ENCODE measurements at regions not wholly inside any gene's neighbourhood (a gene's known extent, or its start where the extent isn't known, plus 50 kb on each side); places are given as distances from the start of the nearest gene placed in this dataset.

DNA sequence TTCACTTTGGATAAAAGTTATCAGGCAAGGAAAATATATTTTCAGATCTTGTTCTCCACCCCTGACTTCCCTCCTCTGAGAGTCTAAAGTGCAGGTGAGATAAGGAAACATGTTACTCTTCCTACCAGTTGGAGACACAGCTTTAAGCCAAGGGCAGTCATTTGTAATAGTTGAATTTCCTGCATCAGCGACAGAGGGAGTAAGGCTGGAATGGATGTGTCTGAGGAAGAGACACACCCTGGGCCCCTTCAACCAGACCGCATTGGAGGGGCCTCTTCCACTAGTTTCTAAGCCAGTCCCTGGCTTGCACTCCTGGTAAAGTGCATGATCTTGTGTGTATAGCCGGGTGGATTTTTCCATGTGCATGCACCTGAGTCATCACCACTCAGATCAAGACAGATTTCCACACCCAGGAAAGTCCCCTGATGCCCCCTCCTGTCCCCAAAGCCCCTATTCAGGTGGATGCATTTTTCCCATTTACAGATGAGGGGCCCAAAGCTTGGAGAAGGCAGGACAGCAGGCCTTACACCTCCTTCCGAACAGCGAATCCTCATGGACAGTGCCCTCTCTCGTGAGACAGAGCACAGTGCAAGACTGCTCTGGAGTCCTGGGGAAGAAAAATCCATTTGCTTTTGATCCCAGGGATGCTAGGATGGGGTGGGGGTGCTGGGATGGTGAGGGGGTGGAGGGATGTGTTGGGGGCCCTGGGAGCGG, 66.7 kb upstream of the SH3RF3 start:
- no peak overlapping the region for H2BK15ac ChIP-seq (ENCODE audit: low read depth, low read length)
- peaks cover 50% of the 10 kb centered on the region for H3K27me3 ChIP-seq (ENCODE audit: control insufficient read depth, insufficient read depth, low read length)
- WGBS, 2 experiments (ENCODE audit: extremely low coverage in 2 of 2, insufficient read length in 1 of 2) = no CpG with 5 or more reads among the region's 7 CpGs
- H4K5ac ChIP-seq (ENCODE audit: low read depth, low read length) = no peak overlapping the region
- H2AFZ ChIP-seq (replicated peaks; ENCODE audit: low read length, poor library complexity) = no peak overlapping the region
- no peak overlapping the region for H2BK20ac ChIP-seq (ENCODE audit: low read depth, low read length)
- H4K91ac ChIP-seq (ENCODE audit: insufficient read depth, low read depth, low read length) = no peak overlapping the region
- no peak overlapping the region for H2BK5ac ChIP-seq (ENCODE audit: low read depth, low read length, poor library complexity, severe bottlenecking)
- H2AK5ac ChIP-seq (ENCODE audit: low read depth, low read length) = no peak overlapping the region
- no peak overlapping the region for H3K18ac ChIP-seq (ENCODE audit: low read depth, low read length)
- no peaks in the 10 kb centered on the region for H4K20me1 ChIP-seq (ENCODE audit: insufficient read depth, low read length)
- H3K4me1 ChIP-seq (ENCODE audit: control insufficient read depth, insufficient read depth, low read length) = no peaks in the 10 kb centered on the region
- H3K23ac ChIP-seq (ENCODE audit: low read depth, low read length) = no peak overlapping the region
- no peak overlapping the region for H3K27ac ChIP-seq (ENCODE audit: insufficient read depth, low read length)
- H2BK120ac ChIP-seq (ENCODE audit: low read depth, low read length) = no peak overlapping the region
- H3K4me3 ChIP-seq (ENCODE audit: insufficient read depth, low read depth, low read length) = no peak overlapping the region
- intact Hi-C loops (cut with micrococcal nuclease) = no loop called here
- no peaks in the 10 kb centered on the region for H3K9me3 ChIP-seq (ENCODE audit: control insufficient read depth, insufficient read depth, low read length)
- ATAC-seq (ENCODE audit: low read depth) (no peak), DNase-seq (no peak)
- H4K8ac ChIP-seq (ENCODE audit: low read depth in 2 of 2, low read length in 2 of 2) = no peak overlapping the region
- no peak overlapping the region for H3K4ac ChIP-seq (ENCODE audit: low read depth, low read length)
- dilution Hi-C loops (cut with HindIII; ENCODE audit: low sequenced_read_pairs, unreplicated experiment) = no loop called here
- no peak overlapping the region for H3K56ac ChIP-seq (ENCODE audit: extremely low read depth, insufficient read depth, low read length)
- CTCF ChIA-PET = no interaction called here
- BruUV-seq (replicated peaks) = no TSS peak
- H3K4me2 ChIP-seq (ENCODE audit: low read depth, low read length) = no peak overlapping the region
- no peak overlapping the region for H3K9ac ChIP-seq (ENCODE audit: low read depth, low read length)
- no peaks in the 10 kb centered on the region for H3K36me3 ChIP-seq (ENCODE audit: control insufficient read depth, insufficient read depth, low read length)
- no peak overlapping the region for H3K14ac ChIP-seq (replicated peaks; ENCODE audit: low read depth, low read length)
- H3K9me1 ChIP-seq (ENCODE audit: insufficient read depth, low read length) = no peaks in the 10 kb centered on the region
- in situ Hi-C loops (cut with MboI; ENCODE audit: low sequenced_read_pairs) = no loop called here
- POLR2A ChIA-PET (ENCODE audit: unreplicated experiment) = no interaction called here
- TF ChIP-seq POLR2A (IDR thresholded peaks at IDR 0.05; ENCODE audit: low read depth, low read length) (no peak), NFE2L2 (IDR thresholded peaks at IDR 0.05; ENCODE audit: low read depth, low read length) (no peak), BHLHE40 (IDR thresholded peaks at IDR 0.05; ENCODE audit: low read depth, low read length) (no peak), FOS (IDR thresholded peaks at IDR 0.05; ENCODE audit: low read depth, low read length) (no peak), SMC3 (IDR thresholded peaks at IDR 0.05; ENCODE audit: low read depth, low read length) (no peak), MAZ (IDR thresholded peaks at IDR 0.05; ENCODE audit: borderline replicate concordance, low read depth, low read length) (no peak), MXI1 (IDR thresholded peaks at IDR 0.05; ENCODE audit: borderline replicate concordance, low read depth, low read length) (no peak), RCOR1 (IDR thresholded peaks at IDR 0.05; ENCODE audit: insufficient replicate concordance, low read length) (no peak), RAD21 (IDR thresholded peaks at IDR 0.05; ENCODE audit: low read length) (no peak), MAFK (IDR thresholded peaks at IDR 0.05; ENCODE audit: low read depth, low read length) (no peak), CEBPB (IDR thresholded peaks at IDR 0.05; ENCODE audit: low read depth, low read length) (no peak)
- TF ChIP-seq, protein P1, sequence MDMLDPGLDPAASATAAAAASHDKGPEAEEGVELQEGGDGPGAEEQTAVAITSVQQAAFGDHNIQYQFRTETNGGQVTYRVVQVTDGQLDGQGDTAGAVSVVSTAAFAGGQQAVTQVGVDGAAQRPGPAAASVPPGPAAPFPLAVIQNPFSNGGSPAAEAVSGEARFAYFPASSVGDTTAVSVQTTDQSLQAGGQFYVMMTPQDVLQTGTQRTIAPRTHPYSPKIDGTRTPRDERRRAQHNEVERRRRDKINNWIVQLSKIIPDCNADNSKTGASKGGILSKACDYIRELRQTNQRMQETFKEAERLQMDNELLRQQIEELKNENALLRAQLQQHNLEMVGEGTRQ (IDR thresholded peaks at IDR 0.05; ENCODE audit: low read depth, low read length) = no peak
- TF ChIP-seq, protein P2, sequence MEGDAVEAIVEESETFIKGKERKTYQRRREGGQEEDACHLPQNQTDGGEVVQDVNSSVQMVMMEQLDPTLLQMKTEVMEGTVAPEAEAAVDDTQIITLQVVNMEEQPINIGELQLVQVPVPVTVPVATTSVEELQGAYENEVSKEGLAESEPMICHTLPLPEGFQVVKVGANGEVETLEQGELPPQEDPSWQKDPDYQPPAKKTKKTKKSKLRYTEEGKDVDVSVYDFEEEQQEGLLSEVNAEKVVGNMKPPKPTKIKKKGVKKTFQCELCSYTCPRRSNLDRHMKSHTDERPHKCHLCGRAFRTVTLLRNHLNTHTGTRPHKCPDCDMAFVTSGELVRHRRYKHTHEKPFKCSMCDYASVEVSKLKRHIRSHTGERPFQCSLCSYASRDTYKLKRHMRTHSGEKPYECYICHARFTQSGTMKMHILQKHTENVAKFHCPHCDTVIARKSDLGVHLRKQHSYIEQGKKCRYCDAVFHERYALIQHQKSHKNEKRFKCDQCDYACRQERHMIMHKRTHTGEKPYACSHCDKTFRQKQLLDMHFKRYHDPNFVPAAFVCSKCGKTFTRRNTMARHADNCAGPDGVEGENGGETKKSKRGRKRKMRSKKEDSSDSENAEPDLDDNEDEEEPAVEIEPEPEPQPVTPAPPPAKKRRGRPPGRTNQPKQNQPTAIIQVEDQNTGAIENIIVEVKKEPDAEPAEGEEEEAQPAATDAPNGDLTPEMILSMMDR (conservative IDR thresholded peaks at IDR 0.05; ENCODE audit: low read depth, low read length) = no peak
- TF ChIP-seq, protein P3, sequence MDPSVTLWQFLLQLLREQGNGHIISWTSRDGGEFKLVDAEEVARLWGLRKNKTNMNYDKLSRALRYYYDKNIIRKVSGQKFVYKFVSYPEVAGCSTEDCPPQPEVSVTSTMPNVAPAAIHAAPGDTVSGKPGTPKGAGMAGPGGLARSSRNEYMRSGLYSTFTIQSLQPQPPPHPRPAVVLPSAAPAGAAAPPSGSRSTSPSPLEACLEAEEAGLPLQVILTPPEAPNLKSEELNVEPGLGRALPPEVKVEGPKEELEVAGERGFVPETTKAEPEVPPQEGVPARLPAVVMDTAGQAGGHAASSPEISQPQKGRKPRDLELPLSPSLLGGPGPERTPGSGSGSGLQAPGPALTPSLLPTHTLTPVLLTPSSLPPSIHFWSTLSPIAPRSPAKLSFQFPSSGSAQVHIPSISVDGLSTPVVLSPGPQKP (IDR thresholded peaks at IDR 0.05; ENCODE audit: borderline replicate concordance, low read depth, low read length) = no peak
- peak overlapping the region; percentile 21 for H2AK9ac ChIP-seq (replicated peaks; ENCODE audit: low read depth, low read length, poor library complexity)
- no peaks in the 10 kb centered on the region for H3K79me1 ChIP-seq (ENCODE audit: low read depth in 1 of 2, low read length in 2 of 2)

Data from IMR-90 (cell line).